Mucosa of descending colon (tissue), 3 donors: ENCODE measurements at regions not wholly inside any gene's neighbourhood (a gene's known extent, or its start where the extent isn't known, plus 50 kb on each side); places are given as distances from the start of the nearest gene placed in this dataset.

Source experiments
- ATAC-seq: fragments of 200-7000 bp; cut with Tn5 transposase; one replicate; pipeline ENCODE4 v1.9.1; 2020; ENCODE audit warnings: mild to moderate bottlenecking, moderate library complexity
- DNase-seq, 3 donors: peaks; one replicate each; pipeline ENCODE4 v3.0.0-alpha.2; 2020
- H3K36me3 ChIP-seq: fragments of 200-600 bp; one replicate; pipeline ENCODE4 v1.8.0; 2021; ENCODE audit warnings: low read depth, mild to moderate bottlenecking
- H3K4me1 ChIP-seq: fragments of 200-600 bp; one replicate; pipeline ENCODE4 v1.8.0; 2021; ENCODE audit warnings: low read depth, mild to moderate bottlenecking
- H3K4me3 ChIP-seq: fragments of 200-600 bp; one replicate; pipeline ENCODE4 v1.8.0; 2021; ENCODE audit warnings: mild to moderate bottlenecking
- H3K9me3 ChIP-seq: fragments of 200-600 bp; one replicate; pipeline ENCODE4 v1.8.0; 2021; ENCODE audit warnings: mild to moderate bottlenecking
- CTCF ChIP-seq: fragments of 200-600 bp; IDR thresholded peaks from one replicate; pipeline ENCODE4 v1.8.0; 2022; ENCODE audit warnings: antibody characterized with exemption, mild to moderate bottlenecking
- intact Hi-C, 2 donors: fragments of 100-400 bp; cut with DNase I in 1 of 2; cut with micrococcal nuclease in 1 of 2; formaldehyde crosslinking; loops; one replicate each; pipeline versions ENCODE4 v1.11.0 to v1.11.1; 2022; cut with DNase I, micrococcal nuclease
- donor health status: DM: no; HTN: no; CAD: no; lungs with moderate emphysema.
- donor health status: DM: no; HTN: no; CAD: no.
- donor health status: DM: no; HTN: yes; CAD: no.

- H3K4me3 ChIP-seq = no peak overlapping the region
- DNase-seq = no peak
- no peak for ATAC-seq
- intact Hi-C loops = no loop called here
- TF ChIP-seq CTCF = no peak
- H3K36me3 ChIP-seq = no peaks in the 10 kb centered on the region
- no peaks in the 10 kb centered on the region for H3K4me1 ChIP-seq
- no peaks in the 10 kb centered on the region for H3K9me3 ChIP-seq
Observed at GRCh38 chr12:89238593-89238992, 113.7 kb downstream of the DUSP6 start.

- ATAC-seq = no peak
- no peak for TF ChIP-seq CTCF
Observed at GRCh38 chr12:89237763-89238162, 114.5 kb downstream of the DUSP6 start.

GRCh38 chr12:89236748-89237383 lies 115.4 kb downstream of the DUSP6 start:
- Histone ChIP-seq H3K4me1 (no peaks in the 10 kb centered on the region), H3K36me3 (no peaks in the 10 kb centered on the region), H3K9me3 (no peaks in the 10 kb centered on the region), H3K4me3 (no peak overlapping the region)
- DNase-seq = no peak
- intact Hi-C loops = no loop called here
- ATAC-seq = no peak
- TF ChIP-seq CTCF = no peak

More at GRCh38 chr12:89237763-89238162, 114.5 kb downstream of the DUSP6 start:
- Histone ChIP-seq H3K9me3 (no peaks in the 10 kb centered on the region), H3K4me3 (no peak overlapping the region), H3K4me1 (no peaks in the 10 kb centered on the region), H3K36me3 (no peaks in the 10 kb centered on the region)
- intact Hi-C loops = no loop called here
- DNase-seq = no peak

GRCh38 chr12:89236237-89236636 lies 116.1 kb downstream of the DUSP6 start:
- Histone ChIP-seq H3K9me3 (no peaks in the 10 kb centered on the region), H3K36me3 (no peaks in the 10 kb centered on the region), H3K4me3 (no peak overlapping the region), H3K4me1 (no peaks in the 10 kb centered on the region)
- ATAC-seq (no peak), DNase-seq (no peak)
- intact Hi-C loops = no loop called here
- TF ChIP-seq CTCF = no peak

- Histone ChIP-seq H3K9me3 (no peaks in the 10 kb centered on the region), H3K4me1 (no peaks in the 10 kb centered on the region), H3K36me3 (no peaks in the 10 kb centered on the region), H3K4me3 (no peak overlapping the region)
- peak; percentile 47 for ATAC-seq
- no peak for TF ChIP-seq CTCF
- intact Hi-C loops = no loop called here
- DNase-seq = no peak
Observed at GRCh38 chr12:89235189-89235993, 116.9 kb downstream of the DUSP6 start.
